ENCODE measurements at regions not wholly inside any gene's neighbourhood (a gene's known extent, or its start where the extent isn't known, plus 50 kb on each side); places are given as distances from the start of the nearest gene placed in this dataset.
A peak's percentile ranks its signal among the peaks of the same experiment; 100 is the strongest.

DNA sequence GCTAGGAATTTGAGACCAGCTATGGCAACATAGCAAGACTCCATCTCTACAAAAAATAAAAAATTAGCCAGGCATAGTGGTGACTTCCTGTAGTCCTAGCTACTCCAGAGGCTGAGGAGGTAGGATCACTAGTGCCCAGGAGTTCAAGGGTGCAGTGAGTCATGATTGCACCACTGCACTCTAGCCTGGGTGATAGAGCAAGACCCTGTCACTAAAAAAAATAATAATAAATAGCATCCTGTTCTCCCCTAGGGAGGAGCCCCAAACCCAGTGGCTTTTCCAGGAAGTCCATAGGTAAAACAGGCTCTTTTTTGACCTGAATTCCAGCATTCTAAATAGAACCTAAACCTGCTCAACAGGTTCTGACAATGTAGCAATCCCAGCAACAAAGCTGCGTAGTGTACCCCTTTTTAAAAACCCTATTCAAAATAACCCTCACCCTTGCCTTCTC lies 192.0 kb downstream of the ALDH8A1 start:
- TF ChIP-seq, protein P1, sequence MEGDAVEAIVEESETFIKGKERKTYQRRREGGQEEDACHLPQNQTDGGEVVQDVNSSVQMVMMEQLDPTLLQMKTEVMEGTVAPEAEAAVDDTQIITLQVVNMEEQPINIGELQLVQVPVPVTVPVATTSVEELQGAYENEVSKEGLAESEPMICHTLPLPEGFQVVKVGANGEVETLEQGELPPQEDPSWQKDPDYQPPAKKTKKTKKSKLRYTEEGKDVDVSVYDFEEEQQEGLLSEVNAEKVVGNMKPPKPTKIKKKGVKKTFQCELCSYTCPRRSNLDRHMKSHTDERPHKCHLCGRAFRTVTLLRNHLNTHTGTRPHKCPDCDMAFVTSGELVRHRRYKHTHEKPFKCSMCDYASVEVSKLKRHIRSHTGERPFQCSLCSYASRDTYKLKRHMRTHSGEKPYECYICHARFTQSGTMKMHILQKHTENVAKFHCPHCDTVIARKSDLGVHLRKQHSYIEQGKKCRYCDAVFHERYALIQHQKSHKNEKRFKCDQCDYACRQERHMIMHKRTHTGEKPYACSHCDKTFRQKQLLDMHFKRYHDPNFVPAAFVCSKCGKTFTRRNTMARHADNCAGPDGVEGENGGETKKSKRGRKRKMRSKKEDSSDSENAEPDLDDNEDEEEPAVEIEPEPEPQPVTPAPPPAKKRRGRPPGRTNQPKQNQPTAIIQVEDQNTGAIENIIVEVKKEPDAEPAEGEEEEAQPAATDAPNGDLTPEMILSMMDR (IDR thresholded peaks at IDR 0.05) = no peak
- intact Hi-C loops (cut with DNase I, micrococcal nuclease) = no loop called here
- H3K4me3 ChIP-seq = no peak overlapping the region
- H3K9me3 ChIP-seq = no peaks in the 10 kb centered on the region
- DNase-seq = no peak
- no peaks in the 10 kb centered on the region for H3K36me3 ChIP-seq (ENCODE audit: low read depth)
- ATAC-seq = peak; percentile 56
- no peaks in the 10 kb centered on the region for H3K4me1 ChIP-seq (ENCODE audit: low read depth)

DNA sequence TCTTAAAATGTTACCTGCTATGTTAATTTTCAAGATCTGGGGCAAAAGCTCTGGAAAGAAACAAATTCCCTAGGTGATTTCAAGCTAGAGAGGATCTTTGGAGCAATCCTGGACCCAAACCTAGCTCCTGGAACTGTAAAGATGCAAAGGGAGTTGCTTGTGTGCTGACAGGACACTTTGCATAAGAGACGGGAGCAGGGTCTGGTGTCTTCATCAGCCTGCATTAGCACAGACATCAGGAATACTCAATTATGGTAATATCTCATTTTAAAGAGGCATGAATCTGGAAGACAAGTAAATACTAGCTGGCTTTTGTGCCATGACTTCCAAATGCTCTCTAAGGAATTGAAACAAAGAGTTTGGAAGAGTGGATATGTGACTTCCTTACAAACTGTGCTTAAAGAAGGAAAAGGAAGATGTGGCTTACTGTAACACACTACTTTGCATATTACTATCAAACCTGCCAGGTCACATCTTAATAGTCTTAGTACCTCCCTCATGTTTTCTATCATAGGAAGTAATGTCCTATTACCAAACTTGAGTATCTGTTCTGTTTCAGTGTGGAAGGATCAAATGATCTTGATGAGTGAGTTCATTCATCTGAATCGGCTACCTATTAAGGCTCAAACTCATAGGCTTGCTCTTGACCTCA lies 193.4 kb downstream of the ALDH8A1 start:
- ATAC-seq (no peak), DNase-seq (no peak)
- TF ChIP-seq, protein P1 (IDR thresholded peaks at IDR 0.05) = no peak
- Histone ChIP-seq H3K4me1 (ENCODE audit: low read depth) (no peaks in the 10 kb centered on the region), H3K4me3 (no peak overlapping the region), H3K9me3 (no peaks in the 10 kb centered on the region), H3K36me3 (ENCODE audit: low read depth) (no peaks in the 10 kb centered on the region)
- intact Hi-C loops (cut with DNase I, micrococcal nuclease) = no loop called here

DNA sequence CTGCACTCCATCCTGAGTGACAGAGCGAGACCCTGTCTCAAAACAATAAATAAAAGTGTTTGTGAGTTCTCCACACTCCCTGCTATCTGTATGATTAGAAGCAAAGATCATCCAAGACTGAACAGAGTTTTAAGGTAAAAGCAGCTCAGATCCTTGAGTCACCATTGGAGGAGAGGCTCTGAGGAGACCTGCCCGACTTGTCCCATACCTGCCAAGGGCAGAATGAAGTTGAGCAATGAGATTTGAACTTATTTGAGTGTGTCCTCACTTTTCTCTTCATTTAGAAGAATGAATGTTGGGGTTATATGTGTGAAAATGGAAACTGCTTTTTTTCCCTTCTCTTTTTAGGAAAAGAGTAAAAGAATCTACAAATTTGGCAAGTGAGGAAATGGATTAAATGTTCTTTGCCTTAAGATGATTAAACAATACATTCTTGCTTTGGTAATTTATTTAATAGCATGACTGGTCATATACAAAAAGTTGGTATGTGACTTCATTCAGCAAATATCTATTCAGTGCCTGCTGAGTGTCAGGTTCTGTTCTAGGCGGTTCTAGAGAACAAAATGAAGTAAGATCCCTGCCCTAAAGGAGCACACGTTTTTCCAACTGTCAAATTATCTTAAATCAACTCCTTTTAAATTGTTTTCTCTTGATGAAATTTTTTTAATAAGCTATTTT lies 195.7 kb downstream of the ALDH8A1 start:
- TF ChIP-seq, protein P1 (IDR thresholded peaks at IDR 0.05) = no peak
- Histone ChIP-seq H3K36me3 (ENCODE audit: low read depth) (no peaks in the 10 kb centered on the region), H3K9me3 (no peaks in the 10 kb centered on the region), H3K4me1 (ENCODE audit: low read depth) (no peaks in the 10 kb centered on the region), H3K4me3 (no peak overlapping the region)
- intact Hi-C loops (cut with DNase I, micrococcal nuclease) = no loop called here
- DNase-seq = no peak
- ATAC-seq = no peak

DNA sequence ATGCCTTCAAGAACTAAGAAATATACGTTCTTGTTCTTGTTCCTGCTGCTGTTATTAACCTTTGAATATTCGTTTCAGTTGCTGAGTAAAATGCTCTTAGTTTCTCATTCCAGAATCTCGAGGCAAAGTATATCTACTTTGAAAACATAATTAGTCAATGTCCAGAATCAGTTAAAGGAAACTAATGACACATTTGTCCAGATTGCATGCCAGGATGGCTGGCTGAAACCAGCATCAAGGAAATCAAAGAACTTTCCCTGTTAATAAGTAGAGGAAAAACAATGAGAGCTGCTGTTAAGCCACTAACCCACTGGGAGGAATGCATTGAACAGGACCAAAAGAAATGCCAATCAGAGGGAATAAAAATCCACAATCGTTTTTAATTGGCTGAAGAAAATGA lies 196.9 kb downstream of the ALDH8A1 start:
- no peaks in the 10 kb centered on the region for H3K36me3 ChIP-seq (ENCODE audit: low read depth)

DNA sequence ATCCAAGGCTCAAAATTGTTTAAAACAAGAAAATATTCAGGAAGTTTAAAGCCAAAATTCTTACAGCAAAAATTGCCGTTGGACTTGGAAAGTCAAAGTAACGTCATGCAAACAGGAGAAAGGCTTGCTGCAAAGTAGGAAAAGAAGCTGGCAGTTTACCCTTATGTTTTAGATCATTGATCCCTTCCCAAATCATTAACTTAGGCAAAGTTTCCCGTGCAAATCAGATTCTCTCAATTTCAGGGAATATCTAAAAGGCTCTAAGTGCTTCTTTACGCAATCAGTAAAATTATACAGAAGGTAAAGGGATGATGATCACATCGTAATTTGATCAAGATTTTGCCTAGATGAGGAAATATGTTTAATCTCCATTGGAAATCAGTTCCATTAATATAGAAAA lies 197.5 kb downstream of the ALDH8A1 start:
- TF ChIP-seq, protein P1 (IDR thresholded peaks at IDR 0.05) = no peak
- H3K9me3 ChIP-seq = no peaks in the 10 kb centered on the region
- DNase-seq (no peak), ATAC-seq (no peak)
- intact Hi-C loops (cut with DNase I, micrococcal nuclease) = no loop called here
- H3K4me3 ChIP-seq = no peak overlapping the region
- no peaks in the 10 kb centered on the region for H3K36me3 ChIP-seq (ENCODE audit: low read depth)
- H3K4me1 ChIP-seq (ENCODE audit: low read depth) = no peaks in the 10 kb centered on the region

More for the DNA sequence above, 196.9 kb downstream of the ALDH8A1 start:
- Histone ChIP-seq H3K4me3 (no peak overlapping the region), H3K4me1 (ENCODE audit: low read depth) (no peaks in the 10 kb centered on the region), H3K9me3 (no peaks in the 10 kb centered on the region)
- DNase-seq (no peak), ATAC-seq (no peak)
- TF ChIP-seq, protein P1 (IDR thresholded peaks at IDR 0.05) = no peak
- intact Hi-C loops (cut with DNase I, micrococcal nuclease) = no loop called here

Measured in mucosa of descending colon (tissue), 3 donors.